Ammon's horn (tissue), 1 donor: ENCODE measurements at regions not wholly inside any gene's neighbourhood (a gene's known extent, or its start where the extent isn't known, plus 50 kb on each side); places are given as distances from the start of the nearest gene placed in this dataset.

Source experiments
- DNase-seq: peaks from one replicate; pipeline ENCODE4 v3.0.0-alpha.2; 2016; ENCODE audit warnings: low spot score

- DNase-seq = no peak
These were observed 161.7 kb upstream of the UBE2E1 start for GRCh38 chr3:23644099-23644498.

DNA sequence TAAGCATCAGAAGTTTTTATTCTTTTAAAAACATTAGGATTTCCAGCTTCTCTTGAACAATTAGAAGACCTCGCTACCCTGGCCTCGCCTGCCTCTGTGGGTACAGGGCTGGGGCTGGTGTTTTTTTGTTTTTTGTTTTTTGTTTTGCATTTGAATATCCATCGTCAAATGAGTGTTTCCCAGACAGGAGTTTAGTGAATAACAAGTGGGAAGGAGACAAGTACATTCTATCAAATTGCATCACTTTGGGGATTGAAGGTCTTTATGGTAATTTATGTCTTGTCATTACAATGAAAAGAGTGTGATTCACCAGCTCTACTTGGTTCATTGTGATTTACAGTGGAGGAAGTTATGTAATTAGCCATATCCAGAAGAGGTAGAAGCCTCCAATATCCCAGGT, 161.1 kb upstream of the UBE2E1 start:
- DNase-seq = no peak

- no peak for DNase-seq
These were observed 160.1 kb upstream of the UBE2E1 start for GRCh38 chr3:23645533-23646183.

DNA sequence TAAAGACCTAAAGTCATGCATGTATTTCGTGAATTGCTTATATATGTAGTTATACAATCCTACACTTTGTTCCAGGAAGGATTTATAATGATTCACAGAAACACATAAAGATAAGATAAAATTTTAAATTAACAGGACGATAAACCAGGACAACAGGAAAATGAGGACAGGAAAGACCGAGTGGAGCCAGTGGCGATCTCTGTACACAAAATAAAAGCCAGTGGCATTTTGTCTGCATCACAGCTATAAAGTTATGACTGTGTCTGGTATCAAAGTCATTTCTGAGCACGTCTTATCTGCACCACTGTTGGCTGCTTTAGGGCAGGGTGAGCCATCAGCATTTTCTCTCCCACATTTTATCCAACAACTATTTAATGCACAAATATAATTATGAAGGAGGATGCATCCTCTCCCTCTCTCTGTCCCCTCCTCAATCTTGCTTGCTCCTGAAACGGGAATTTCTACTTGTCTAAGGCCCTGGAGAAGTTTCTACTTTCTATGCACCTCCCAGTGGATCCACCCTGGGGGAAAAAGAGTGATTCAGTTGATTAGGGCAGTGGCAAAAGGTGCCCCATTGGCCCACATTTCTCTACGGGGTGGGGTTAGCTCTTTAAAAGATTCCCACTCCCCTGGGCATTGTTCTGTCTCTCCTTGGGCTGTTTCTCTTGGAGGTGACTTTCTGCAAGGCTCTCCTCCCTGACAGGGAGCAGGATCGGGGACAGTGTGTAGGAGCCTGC, 159.4 kb upstream of the UBE2E1 start:
- DNase-seq = no peak

DNA sequence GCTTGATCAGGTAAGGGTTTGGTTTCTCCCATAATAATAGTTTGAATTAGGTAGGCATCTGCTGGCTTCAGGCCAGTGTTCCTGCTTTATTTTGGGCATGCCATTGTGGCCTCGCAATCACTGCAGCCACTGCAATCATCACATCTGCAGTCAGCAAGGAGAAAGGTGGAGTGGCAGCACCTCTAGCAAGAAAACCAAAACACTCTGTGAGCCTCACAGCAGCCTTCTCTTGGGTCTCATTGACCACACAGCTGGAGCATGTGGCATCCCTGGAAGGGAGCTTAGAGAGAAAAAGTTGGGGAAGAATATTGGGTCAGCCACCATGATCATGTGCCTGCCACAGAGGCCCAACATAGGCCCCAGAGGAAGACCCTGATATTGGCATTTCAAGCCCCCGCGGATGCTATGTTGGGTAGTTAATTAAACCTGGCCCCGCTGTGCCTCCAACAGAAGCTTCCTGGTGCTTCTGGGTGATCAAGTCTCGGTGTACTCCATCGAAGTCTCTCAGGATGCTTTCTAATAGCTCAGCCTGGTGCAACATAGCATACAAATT, 158.0 kb upstream of the UBE2E1 start:
- DNase-seq = no peak

DNA sequence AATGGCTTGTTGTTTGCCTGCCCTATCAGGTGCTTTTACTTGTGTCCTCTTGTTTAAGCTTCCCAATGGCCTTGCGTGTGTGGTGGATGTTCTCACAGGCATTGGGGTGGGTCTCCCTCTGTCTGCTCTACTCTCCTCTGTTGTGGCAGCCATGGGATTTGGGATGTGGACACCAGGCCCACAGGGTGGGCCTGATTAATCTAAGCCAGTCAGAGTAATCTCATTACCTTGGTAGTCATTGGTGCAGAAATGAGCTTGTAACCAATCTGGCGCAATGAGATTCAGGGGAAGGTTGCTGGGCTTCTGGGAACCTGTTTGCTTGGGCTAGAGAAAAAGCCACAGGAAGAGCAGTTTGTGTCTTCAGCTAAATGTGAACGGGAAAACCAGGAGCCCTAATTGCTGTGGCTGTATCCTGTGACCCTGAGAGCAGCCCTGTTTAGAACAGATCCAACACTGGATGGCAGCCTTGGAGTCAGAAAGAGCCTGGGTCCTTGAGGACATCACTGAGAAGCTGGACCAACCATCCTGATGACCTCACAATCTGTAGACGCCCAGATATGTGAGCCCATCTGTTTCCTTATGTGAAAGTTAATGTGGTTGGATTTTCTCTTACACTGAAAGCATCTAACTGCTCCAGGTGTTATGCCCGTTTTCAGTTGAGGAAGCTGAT, 157.3 kb upstream of the UBE2E1 start:
- no peak for DNase-seq

- no peak for DNase-seq
These were observed 156.8 kb upstream of the UBE2E1 start for GRCh38 chr3:23648996-23649395.

DNA sequence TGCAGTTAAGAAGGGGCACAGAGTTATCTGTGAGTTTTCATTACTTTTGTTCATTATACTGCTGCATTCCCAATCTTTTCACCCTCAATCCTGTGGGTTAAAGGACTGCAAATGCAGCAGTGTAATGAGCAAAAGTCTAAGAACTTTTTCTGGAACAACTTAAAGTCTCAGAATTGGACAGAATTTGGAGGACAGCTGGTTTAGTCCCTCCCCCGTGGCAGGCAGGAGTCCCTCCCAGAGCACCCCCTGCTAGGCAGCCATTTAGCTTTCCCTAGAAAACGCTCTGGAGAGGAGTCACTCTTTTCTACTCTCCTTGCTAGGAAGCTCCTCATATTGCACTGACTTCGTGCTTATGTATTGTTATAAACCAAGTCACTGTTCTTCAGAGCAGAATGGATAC, 156.3 kb upstream of the UBE2E1 start:
- DNase-seq = no peak

DNA sequence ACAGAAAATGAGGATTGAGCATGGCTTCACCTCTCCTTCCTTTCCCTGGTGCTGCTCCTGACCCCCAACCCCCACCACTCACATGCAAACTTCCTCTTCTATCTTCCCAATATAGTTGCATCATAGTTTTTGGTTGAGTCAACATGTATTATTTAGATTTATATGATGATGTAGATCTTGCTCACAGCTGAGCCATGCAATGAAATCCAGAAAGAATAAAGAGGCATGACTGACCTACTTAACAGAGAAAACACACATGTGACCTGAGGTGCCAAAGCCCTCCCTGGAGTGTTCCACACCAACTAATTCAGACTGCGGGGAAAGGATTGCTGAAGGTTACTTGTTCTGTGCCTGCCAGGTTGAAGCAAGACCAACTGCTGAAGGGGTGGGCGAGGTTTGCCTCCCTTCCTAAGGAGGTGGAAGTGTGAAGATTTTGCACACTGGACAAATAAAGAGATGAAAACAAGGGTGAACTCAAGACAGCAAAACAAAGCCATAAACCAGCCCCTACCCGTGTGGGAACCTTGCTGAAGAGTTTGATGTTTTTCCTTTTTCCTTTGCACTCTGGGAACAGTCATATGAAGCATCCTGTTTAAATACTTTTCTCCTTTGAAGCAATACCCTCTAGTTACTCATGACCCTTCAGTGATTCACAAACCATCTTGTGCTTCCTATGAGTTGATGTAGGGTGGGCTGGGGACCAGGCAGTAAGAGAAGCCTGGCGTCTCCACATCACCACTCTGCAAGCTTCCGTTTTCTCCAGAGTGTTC, 155.2 kb upstream of the UBE2E1 start:
- no peak for DNase-seq

DNA sequence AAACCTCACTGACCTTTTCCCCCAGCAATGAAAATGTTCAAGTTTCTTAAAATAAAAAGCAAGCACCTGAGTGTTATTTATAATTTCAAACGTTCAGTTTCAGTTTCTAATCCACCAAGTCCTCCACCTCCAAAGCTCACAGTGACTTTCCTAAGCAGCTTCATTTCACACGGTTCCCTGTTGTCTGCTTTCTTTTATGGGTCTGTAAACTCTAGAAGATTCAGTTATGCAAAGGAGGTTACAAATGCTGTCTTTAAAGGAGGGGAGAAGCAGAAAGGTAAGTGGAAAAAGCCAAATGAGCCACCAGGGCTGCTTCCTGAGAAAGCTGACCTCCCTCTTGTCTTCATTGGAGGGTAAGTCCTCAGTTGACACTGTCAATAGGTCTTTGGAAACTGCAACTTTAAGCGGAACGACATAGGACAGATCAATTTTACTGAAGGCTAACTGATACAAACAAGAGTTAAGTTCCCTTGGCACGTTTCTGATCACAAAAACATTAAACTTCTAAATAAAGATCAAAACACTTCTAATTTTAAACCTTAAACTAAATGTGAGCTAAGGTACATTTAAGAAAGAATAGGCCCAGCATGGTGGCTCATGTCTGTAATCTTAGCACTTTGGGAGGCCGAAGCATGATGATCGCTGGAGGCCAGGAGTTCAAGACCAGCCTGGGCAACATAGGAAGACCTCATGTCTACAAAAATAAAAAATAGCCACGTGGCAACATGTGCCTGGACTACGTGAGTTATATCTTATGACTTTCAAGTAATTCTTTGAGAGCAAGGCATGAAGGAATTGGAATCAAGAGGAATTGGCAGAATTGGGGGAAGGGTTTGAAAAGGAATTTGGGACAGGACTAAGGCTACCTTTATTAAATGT, 151.9 kb upstream of the UBE2E1 start:
- DNase-seq = no peak

- no peak for DNase-seq
These were observed 151.2 kb upstream of the UBE2E1 start for GRCh38 chr3:23654571-23654970.

DNA sequence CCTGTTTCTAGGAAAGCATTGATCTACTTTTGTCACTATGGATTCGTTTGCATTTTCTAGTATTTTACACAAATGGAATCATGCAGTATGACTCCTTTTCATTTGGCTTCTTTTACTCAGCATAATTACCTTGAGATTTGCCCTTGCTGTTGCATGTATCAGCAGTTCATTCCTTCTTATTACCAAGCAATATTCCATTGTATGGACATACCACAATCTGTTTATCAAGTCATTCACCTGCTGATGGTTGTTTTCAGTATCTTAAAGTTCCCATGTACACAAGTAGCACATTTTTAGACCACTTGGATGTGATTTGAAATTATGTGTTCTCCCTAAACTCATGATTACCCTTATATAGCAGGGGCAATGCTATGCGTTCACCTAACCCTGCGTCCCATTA, 150.0 kb upstream of the UBE2E1 start:
- DNase-seq = no peak

DNA sequence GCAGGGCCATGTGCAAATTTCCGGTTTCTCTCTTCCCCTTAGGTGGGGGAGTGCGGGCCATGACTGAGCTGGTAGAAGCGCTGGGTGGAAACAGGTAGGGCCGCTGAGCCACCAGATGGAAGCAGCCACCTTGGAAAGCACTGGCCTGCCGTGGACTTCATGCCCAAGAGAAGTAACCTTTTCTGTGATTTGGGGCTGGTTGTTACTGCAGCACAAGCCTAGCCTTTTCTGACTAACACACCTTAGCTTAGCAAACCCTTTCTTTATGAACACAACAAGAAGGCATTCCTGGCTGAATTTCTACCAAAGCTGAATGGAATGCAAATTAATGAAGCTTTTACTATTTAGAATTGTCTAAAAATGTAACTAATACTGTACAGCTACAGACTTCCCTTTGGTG, 149.6 kb upstream of the UBE2E1 start:
- DNase-seq = no peak

- DNase-seq = no peak
These were observed 148.9 kb upstream of the UBE2E1 start for GRCh38 chr3:23656821-23657220.

- DNase-seq = no peak
These were observed 148.1 kb upstream of the UBE2E1 start for GRCh38 chr3:23657647-23658046.

- peak; percentile 33 for DNase-seq
These were observed 146.5 kb upstream of the UBE2E1 start for GRCh38 chr3:23659274-23659673.

DNA sequence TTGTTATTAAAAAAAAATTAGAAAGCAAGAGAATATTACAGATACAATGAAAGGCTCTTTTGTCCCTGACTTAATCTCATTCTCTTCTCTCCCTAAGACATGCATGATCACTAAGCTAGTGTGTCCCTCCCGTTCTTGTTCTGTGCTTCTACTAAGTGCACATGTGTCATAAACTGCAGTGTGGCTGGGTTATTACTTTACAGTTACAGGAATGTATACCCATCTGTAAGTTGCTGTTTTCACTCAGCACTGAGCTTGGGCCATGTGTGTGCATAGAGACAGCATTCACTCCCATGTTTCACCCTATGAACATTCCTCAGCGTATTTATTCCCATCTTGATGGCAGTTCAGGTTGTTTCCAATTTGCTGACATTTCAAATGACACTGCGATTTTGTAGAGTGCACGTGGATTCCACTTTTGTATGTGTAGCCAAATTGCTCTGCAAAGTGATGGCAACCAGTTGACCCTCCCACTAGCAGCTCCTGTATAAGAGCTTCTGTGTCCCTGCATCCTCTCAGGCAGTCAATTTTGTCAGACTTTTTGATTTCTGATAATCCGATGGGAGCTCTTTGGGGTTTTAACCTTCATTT, 145.8 kb upstream of the UBE2E1 start:
- no peak for DNase-seq

DNA sequence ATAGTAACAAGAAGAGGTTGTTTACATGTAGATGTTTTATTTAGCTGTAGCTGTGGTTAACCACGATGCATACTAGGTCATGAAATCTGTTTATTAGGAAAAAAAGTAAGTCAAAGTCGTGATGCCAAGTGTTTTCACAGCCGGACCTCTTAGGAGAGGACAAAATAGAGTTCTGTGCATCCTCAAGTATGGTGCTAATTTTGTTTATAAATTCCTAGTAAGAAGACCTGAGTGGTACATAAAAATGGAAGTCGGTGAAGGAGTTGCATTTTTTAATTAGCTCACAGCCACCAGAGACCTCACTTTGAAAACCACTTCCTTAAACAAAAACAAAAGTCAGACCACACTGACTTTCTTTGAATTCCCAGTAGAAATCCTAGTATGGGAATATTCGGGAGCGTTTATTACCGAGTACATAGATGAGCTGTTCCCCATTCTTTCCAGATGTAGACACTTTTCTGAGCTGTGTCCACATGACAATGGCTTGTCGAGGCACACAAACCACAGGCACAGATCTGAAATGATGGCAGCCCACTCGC, 143.6 kb upstream of the UBE2E1 start:
- no peak for DNase-seq

- no peak for DNase-seq
These were observed 142.5 kb upstream of the UBE2E1 start for GRCh38 chr3:23663246-23663645.

DNA sequence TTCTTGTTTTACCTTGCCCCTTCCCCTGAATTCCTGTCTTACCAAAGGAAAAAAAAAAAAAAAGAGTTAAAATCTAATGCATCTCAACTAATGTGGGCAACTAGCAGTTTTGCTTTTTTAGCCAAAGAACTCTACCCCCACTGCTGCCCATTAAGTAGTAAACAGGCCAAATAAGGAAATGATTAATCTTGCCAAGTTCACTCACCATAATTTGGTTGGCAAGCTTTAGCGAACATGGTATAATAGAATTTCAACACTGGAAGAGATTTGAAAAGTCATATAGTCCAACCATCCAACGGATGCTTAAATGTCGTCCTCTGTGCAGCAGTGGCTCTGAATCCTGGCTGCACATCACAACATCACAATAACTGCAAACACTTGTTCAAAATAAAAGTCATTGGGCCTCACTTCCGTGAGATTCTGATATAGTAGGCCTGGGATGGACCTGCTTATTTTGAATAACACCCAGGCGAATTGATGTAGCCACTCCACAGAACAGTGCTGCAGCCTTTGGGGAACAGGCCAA, 142.0 kb upstream of the UBE2E1 start:
- no peak for DNase-seq
